ENCODE measurements at regions not wholly inside any gene's neighbourhood (a gene's known extent, or its start where the extent isn't known, plus 50 kb on each side); places are given as distances from the start of the nearest gene placed in this dataset.

DNA sequence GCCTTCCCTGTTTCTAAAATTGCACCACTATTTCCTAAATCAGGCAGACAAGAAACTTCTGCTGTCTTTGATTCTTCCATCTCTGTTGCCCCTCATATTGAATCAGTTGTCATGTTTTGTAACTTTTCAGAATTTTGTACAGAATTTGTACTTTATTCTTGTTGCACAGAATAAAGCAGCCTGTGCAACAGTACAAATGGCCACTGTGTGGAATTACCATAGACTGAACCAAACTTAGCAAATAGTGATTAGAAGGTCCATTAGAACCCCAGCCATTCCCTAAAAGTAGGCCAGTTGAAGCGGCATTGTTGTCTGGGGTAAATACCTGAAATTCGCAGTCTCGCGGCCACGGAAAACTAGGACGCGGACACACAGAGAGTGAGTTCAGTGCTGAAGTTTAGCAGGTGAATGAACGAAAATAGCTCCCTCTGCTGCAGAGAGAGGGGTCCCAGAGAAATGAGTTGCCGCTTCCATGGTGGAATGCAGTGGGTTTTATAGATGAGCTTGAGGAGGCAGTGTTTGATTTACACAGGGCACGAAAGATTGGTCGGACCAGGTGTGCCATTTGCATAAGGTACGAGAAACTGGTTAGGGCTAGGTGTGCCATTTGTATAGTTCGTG is 71.8 kb downstream of the C4orf33 start:
- peak; percentile 5 for DNase-seq (ENCODE audit: low read depth)

DNA sequence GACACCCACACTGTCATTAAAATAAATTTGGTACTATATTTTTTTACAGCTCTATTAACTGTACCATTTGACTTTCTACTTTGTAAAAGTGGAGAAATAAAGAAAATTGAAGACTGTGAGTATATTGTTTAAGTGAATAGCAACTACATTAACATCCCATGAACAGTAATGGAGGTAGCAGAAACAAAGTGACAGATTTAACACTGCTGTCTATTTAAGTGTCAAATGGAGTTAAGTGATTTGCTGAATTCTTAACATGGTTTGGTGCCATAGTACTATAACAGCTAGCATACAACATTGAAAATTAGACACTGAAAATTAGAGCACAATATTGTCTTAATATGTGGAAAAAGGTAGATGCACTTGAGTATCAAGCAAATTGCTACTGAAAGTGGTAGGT is 76.2 kb downstream of the C4orf33 start:
- no peak for DNase-seq (ENCODE audit: low read depth)

DNA sequence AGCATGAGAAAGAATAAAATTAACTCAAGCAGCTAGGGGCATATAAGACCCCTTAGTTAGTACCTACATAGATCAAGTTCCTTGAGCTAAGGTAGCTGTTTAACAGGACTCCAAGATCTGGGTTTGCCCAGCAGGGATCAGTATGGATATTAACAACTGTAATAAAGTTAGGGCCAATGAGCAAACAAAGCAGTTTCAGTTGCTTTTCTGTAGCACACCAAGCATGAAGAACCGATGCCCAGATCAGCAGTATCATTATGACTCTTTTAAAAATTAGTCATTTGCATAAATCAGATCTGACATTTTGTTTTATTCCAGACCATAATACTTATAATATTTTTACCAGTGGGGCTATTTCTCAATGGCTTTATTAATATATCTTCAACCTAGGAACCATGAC is 80.9 kb downstream of the C4orf33 start:
- no peak for DNase-seq (ENCODE audit: low read depth)

- no peak for DNase-seq (ENCODE audit: low read depth)
Observed at GRCh38 chr4:129179276-129179675, 83.3 kb downstream of the C4orf33 start.

GRCh38 chr4:129189630-129190029 is 93.7 kb downstream of the C4orf33 start:
- no peak for DNase-seq (ENCODE audit: low read depth)

DNA sequence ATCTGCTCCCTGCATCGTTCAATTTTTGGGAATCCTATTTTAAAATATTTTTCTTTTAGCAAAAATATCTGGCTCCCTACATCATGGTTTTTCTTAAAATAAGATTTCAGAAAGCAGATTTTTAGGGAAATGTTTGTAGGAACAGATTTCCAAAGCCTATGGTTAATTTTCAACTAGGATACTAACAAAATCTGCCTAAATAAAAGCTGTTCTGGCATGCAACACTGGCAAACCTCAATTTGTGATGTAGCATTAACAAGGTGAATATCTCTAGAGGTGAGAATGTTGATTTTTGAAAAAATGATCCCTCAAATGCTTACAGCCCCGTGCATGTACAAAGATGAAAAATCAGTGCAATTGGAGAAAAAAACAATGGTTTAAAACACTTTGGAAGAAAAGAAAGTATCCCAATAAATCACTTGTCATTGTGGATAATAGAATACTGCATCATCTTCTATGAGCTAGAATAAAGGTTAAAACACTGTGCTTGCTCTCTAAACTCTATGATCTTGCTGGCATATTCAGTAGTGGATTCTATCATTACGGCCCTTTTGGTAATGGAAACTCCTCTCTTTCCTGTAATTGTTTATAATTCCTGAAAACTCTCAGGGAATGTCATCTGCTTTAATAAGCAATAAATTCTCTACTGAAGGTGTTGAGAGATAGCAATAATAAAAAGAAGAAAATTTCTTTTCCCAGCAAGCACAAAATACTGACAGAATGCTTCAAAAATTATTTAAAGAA is 97.6 kb downstream of the C4orf33 start:
- DNase-seq (ENCODE audit: low read depth): no peak

DNA sequence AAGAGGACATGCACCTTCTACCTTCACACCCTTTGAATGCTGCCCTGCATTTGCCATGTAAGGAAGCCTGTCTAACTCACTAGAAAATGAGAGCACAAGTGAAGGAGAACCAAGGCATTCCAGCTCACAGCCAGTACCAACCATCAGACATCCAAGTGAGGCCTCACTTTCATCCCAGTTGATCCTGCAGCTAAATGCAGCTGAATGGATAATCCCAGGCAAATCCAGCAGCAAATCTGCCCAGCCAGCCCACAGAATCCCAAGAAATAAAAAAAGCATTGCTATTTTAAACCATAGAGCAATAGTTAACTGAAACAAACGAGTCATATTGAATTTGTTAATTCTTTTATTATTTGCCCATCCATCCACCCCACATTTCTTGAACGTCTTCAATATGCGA is 112.5 kb downstream of the C4orf33 start:
- no peak for DNase-seq (ENCODE audit: low read depth)

GRCh38 chr4:129213692-129214091 is 117.7 kb downstream of the C4orf33 start:
- no peak for DNase-seq (ENCODE audit: low read depth)

GRCh38 chr4:129218360-129218759 is 122.4 kb downstream of the C4orf33 start:
- DNase-seq (ENCODE audit: low read depth): peak; percentile 35

GRCh38 chr4:129218897-129219296 is 122.9 kb downstream of the C4orf33 start:
- DNase-seq (ENCODE audit: low read depth): peak; percentile 5

GRCh38 chr4:129220254-129220653 is 124.3 kb downstream of the C4orf33 start:
- no peak for DNase-seq (ENCODE audit: low read depth)

- DNase-seq (ENCODE audit: low read depth): no peak
Observed at GRCh38 chr4:129223945-129224344, 128.0 kb downstream of the C4orf33 start.

GRCh38 chr4:129230846-129231245 is 134.9 kb downstream of the C4orf33 start:
- DNase-seq (ENCODE audit: low read depth): peak; percentile 73

GRCh38 chr4:129231945-129232588 is 136.1 kb downstream of the C4orf33 start:
- peak; percentile 21 for DNase-seq (ENCODE audit: low read depth)

DNA sequence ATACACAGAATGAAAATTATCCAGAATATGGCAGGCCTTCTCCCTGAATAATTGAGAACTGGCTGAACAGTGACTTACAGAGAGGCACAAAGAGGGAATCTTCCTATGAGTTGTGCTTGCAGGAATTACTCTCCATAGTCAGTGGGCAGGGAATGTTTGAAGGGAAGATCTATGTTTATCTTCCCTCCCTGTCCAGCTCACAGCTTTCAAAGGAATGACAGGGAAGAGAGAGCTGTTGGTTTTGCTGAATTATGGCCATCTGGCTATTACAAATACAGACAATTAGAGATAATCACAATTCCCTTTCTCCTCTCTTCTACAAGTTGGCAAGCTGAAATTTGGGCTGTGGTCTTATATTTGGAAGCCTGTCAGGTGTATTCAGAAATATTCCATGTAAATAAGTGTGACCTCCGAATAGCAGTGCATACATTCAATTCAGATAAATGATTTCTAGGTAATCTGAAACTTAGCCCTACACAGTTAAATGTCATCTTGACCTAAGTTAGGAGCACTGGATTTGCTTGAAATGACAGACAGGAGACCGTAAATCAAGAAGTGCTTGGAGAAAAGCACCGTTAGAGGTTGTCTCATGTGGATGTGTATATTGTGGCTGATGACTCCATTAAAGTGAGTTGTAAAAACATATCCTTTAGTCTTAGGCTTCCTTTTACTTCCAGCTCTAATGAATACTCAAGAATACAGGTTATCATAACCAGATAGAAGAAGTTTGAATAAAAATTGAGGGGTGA is 136.8 kb downstream of the C4orf33 start:
- peak; percentile 40 for DNase-seq (ENCODE audit: low read depth)

DNA sequence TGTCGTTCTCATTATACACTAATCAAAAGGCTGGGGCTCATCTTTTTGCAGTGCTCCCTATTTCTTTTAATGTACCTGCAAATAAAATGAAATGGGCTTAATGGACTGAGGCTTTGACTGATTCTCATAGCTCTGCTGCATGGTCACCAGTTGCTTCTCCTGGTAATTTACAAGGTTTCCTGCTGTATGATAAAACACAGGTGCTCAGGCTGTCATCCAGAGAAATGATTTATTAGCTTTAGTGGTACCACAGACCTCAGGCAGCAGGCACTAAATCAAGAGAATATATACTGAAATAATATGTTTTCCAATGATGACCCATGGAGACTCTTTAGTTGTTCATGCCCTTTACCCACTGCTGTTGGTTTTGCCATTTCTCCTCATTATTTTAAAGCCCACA is 137.7 kb downstream of the C4orf33 start:
- DNase-seq (ENCODE audit: low read depth): no peak

- DNase-seq (ENCODE audit: low read depth): no peak
Observed at GRCh38 chr4:129236351-129236750, 140.4 kb downstream of the C4orf33 start.

DNA sequence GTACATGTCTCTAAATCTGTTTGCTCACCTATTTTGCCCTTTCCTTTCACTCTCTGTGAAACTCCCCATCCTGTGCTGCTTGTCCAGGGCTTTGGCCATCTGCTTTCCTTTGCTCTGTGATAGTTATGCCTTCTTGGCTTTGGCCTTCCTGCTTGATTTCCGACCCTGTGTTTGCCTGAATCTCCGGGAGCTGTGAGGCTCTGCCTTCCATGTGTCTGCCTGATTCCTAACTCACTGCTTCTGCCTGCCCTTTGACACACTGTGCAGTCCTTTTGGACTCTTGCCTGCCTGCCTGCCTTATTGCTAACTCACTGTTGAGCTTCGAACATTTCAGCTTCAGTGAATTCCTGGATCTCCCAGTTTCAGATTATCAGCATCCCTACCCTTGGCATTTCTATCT is 143.1 kb downstream of the C4orf33 start:
- DNase-seq (ENCODE audit: low read depth): peak; percentile 23

- no peak for DNase-seq (ENCODE audit: low read depth)
Observed at GRCh38 chr4:129240816-129241215, 144.9 kb downstream of the C4orf33 start.

DNA sequence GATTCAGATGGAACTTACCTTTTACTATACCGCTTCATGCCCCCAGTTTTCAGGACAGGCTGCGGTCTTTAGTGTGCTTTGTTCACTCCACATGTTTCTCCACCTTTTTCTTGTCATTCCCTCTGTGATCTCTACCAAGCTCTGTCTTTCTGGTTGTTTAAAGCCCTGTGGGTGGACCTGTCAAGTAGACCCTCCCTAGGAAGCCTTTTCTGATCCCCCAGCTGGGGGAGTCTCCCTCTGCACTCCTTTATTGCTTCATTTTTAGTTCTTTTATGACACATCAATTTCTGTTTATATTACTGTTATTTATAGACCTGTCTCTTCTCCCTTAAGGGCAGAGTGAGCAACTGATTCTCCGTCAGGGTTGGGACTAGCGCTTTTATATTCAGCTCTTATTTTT is 150.2 kb downstream of the C4orf33 start:
- DNase-seq (ENCODE audit: low read depth): no peak

GRCh38 chr4:129246910-129247461 is 151.0 kb downstream of the C4orf33 start:
- no peak for DNase-seq (ENCODE audit: low read depth)

GRCh38 chr4:129248621-129249020 is 152.7 kb downstream of the C4orf33 start:
- DNase-seq (ENCODE audit: low read depth): no peak
